Sigmoid colon (tissue), 6 donors: ENCODE measurements at regions not wholly inside any gene's neighbourhood (a gene's known extent, or its start where the extent isn't known, plus 50 kb on each side); places are given as distances from the start of the nearest gene placed in this dataset.
"Not testable (repeated sequence)": the region's sequence is repeated elsewhere in the genome, so short reads cannot be mapped to it uniquely, and the experiment has no call there.

Experiments used
- DNase-seq: peaks from one replicate; pipeline ENCODE4 v3.0.0-alpha.2; 2019
- H3K27ac ChIP-seq, 4 donors: fragments of 200-600 bp; sonication (generic); one replicate each; pipeline ENCODE4 v1.5.1; 2016 to 2019; ENCODE audit warnings: mild to moderate bottlenecking in 1 of 4
- H3K27me3 ChIP-seq, 3 donors: fragments of 200-600 bp; sonication (generic); one replicate each; pipeline ENCODE4 v1.5.1; 2019; ENCODE audit warnings: mild to moderate bottlenecking in 1 of 3
- H3K36me3 ChIP-seq, 4 donors: fragments of 200-600 bp; sonication (generic); one replicate each; pipeline ENCODE4 v1.5.1; 2016 to 2019
- H3K4me1 ChIP-seq, 4 donors: fragments of 200-600 bp; sonication (generic); one replicate each; pipeline ENCODE4 v1.5.1; 2017 to 2019
- H3K4me3 ChIP-seq, 4 donors: fragments of 200-600 bp; sonication (generic); one replicate each; pipeline ENCODE4 v1.5.1; 2017 to 2019; ENCODE audit warnings: mild to moderate bottlenecking in 2 of 4, moderate library complexity in 1 of 4
- H3K9me3 ChIP-seq, 4 donors: fragments of 200-600 bp in 3 of 4; sonication (generic) in 3 of 4; one replicate each; pipeline versions ENCODE4 v1.5.1 to v1.6.1; 2013 to 2019
- EP300 ChIP-seq, 4 donors: sonication (generic); formaldehyde crosslinking; IDR thresholded peaks; one replicate each; pipeline ENCODE4 v1.6.1; 2017; ENCODE audit warnings: antibody characterized with exemption in 4 of 4
- POLR2A ChIP-seq, 2 donors: fragments of 450-650 bp; IDR thresholded peaks; one replicate each; pipeline ENCODE4 v1.6.1; 2016; ENCODE audit warnings: antibody characterized with exemption in 2 of 2, mild to moderate bottlenecking in 2 of 2, moderate library complexity in 2 of 2
- POLR2AphosphoS5 ChIP-seq, 4 donors: sonication (generic); formaldehyde crosslinking; IDR thresholded peaks; one replicate each; pipeline ENCODE4 v1.6.1; 2017; ENCODE audit warnings: antibody characterized with exemption in 4 of 4
- WGBS, 2 donors: extraction: QIAGEN DNeasy Blood & Tissue Kit; methylation state at CpG; one replicate each; pipeline ENCODE4 v1.1.7; 2013; 5-methylcytosine and 5-hydroxymethylcytosine counted together
- intact Hi-C: fragments of 100-400 bp; cut with DNase I; formaldehyde crosslinking; loops from one replicate; pipeline ENCODE4 v1.15.1; 2023
- TF ChIP-seq, protein P1 (sequence below), 4 experiments: fragments of 450-650 bp in 3 of 4; fragments of 200-600 bp in 1 of 4; IDR thresholded peaks; one replicate each; pipeline ENCODE4 v1.5.1; 2016 to 2019; ENCODE audit warnings: antibody characterized with exemption in 4 of 4, mild to moderate bottlenecking in 3 of 4, moderate library complexity in 2 of 4
- donor health status: healthy with polysubstance abuse.
- donor health status: healthy.

DNA sequence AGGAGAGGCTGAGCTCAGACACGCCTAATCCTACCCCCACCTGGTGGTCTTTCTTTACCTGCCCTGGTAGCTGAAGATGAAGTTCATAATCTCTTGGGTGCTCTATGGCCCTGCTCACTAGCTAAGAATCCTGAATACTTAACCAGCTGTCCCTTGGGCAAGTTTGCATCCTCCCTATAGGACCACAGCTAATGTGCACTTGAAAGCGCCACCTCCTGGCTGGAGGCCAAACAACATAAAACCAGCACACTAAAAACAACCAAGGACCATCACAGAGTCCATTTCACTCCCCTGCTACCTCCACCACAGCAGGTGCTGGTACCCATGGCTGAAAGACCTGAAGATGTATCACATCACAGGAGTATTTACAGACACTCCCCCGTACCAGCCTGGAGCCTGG, 155.5 kb upstream of the SLC24A3 start:
- Histone ChIP-seq H3K27me3 (no peaks in the 10 kb centered on the region), H3K36me3 (no peaks in the 10 kb centered on the region), H3K9me3 (peaks cover 0 to 24% (median 3%) of the 10 kb centered on the region in 4 donors), H3K4me3 (no peak overlapping the region), H3K27ac (no peak overlapping the region), H3K4me1 (no peaks in the 10 kb centered on the region)
- TF ChIP-seq EP300 (IDR thresholded peaks at IDR 0.05): no peak
- no peak for TF ChIP-seq POLR2AphosphoS5 (IDR thresholded peaks at IDR 0.05)
- DNase-seq: no peak
- 92 to 94% methylated on average over 3 of the region's 3 CpGs for WGBS, 2 donors
- intact Hi-C loops: no loop called here

DNA sequence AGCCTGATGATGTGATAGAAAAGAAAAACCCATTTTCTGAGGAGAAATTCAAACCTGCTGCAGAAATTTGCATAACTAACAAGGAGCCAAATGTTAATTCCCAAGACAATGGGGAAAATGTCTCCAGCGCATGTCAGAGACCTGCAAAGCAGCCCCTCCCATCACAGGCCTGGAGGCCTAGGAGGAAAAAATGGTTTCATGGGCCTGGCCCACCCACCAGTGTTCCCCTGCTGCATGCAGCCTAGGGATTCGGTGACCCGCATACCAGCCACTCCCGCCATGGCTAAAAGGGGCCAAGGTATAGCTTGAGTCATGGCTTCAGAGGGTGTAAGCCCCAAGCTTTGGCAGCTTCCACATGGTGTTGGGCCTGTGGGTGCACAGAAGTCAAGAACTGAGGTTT, 147.7 kb upstream of the SLC24A3 start:
- H3K4me1 ChIP-seq, H3K4me3 ChIP-seq, H3K27ac ChIP-seq, DNase-seq, intact Hi-C loops, H3K36me3 ChIP-seq, H3K27me3 ChIP-seq: not testable (repeated sequence)
- peaks cover 0 to 12% (median 3%) of the 10 kb centered on the region in 4 donors for H3K9me3 ChIP-seq
- WGBS, 2 donors: 96 to 97% methylated on average over 4 of the region's 4 CpGs

DNA sequence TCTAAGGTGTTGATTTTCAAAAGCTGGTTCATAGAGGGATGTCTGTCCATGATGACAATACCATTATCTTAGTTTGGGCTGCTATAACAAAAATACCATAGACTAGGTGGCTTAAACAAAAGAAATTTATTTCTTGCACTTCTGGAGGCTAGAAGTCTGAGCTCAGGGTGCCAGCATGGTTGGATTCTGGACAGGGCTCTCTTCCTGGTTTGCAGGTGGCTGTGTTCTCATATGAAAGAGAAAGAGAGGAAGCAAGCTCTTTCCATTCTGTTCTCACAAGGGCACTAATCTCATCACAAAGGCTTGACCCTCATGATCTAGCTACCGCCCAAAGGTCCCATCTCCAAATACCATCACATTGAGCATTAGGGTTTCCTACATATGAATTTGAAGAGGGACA, 144.5 kb upstream of the SLC24A3 start:
- Histone ChIP-seq H3K27me3 (no peaks in the 10 kb centered on the region), H3K36me3 (no peaks in the 10 kb centered on the region), H3K9me3 (no peaks in the 10 kb centered on the region), H3K27ac (no peak overlapping the region), H3K4me1 (no peaks in the 10 kb centered on the region), H3K4me3 (no peak overlapping the region)
- intact Hi-C loops: no loop called here
- WGBS, 2 donors: 43 to 94% methylated on average over 1 of the region's 1 CpG
- DNase-seq: no peak
- TF ChIP-seq POLR2A (IDR thresholded peaks at IDR 0.05): no peak
- TF ChIP-seq, protein P1, sequence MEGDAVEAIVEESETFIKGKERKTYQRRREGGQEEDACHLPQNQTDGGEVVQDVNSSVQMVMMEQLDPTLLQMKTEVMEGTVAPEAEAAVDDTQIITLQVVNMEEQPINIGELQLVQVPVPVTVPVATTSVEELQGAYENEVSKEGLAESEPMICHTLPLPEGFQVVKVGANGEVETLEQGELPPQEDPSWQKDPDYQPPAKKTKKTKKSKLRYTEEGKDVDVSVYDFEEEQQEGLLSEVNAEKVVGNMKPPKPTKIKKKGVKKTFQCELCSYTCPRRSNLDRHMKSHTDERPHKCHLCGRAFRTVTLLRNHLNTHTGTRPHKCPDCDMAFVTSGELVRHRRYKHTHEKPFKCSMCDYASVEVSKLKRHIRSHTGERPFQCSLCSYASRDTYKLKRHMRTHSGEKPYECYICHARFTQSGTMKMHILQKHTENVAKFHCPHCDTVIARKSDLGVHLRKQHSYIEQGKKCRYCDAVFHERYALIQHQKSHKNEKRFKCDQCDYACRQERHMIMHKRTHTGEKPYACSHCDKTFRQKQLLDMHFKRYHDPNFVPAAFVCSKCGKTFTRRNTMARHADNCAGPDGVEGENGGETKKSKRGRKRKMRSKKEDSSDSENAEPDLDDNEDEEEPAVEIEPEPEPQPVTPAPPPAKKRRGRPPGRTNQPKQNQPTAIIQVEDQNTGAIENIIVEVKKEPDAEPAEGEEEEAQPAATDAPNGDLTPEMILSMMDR (IDR thresholded peaks at IDR 0.05): no peak
- no peak for TF ChIP-seq EP300 (IDR thresholded peaks at IDR 0.05)
- TF ChIP-seq POLR2AphosphoS5 (IDR thresholded peaks at IDR 0.05): no peak

DNA sequence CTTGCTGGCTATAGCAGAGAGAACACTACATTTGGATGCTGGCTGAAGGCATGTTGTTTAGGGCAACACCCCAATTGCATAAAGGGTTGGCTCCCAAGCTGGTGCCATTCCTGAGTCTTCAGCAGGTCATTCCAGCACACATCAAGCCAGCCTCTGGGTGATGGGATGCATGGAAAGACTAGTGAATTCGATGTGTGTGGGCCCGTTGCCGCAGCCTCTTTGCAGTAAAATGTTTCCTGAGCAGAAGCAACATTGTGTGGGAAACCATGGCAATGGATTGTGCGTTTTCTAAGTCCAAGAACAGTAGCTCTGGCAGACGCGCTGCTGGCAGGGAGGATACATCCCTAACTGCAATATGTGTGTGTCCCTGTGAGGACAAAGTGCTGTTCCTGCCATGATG, 142.4 kb upstream of the SLC24A3 start:
- no peak for DNase-seq
- H3K36me3 ChIP-seq: no peaks in the 10 kb centered on the region
- no peak overlapping the region for H3K27ac ChIP-seq
- intact Hi-C loops: no loop called here
- WGBS, 2 donors: 93 to 95% methylated on average over 6 of the region's 6 CpGs
- no peak overlapping the region for H3K4me3 ChIP-seq
- H3K4me1 ChIP-seq: no peaks in the 10 kb centered on the region
- H3K27me3 ChIP-seq: no peaks in the 10 kb centered on the region
- no peaks in the 10 kb centered on the region for H3K9me3 ChIP-seq
- TF ChIP-seq POLR2AphosphoS5 (IDR thresholded peaks at IDR 0.05) (no peak), EP300 (IDR thresholded peaks at IDR 0.05) (no peak), POLR2A (IDR thresholded peaks at IDR 0.05) (no peak)
- TF ChIP-seq, protein P1 (IDR thresholded peaks at IDR 0.05): no peak

DNA sequence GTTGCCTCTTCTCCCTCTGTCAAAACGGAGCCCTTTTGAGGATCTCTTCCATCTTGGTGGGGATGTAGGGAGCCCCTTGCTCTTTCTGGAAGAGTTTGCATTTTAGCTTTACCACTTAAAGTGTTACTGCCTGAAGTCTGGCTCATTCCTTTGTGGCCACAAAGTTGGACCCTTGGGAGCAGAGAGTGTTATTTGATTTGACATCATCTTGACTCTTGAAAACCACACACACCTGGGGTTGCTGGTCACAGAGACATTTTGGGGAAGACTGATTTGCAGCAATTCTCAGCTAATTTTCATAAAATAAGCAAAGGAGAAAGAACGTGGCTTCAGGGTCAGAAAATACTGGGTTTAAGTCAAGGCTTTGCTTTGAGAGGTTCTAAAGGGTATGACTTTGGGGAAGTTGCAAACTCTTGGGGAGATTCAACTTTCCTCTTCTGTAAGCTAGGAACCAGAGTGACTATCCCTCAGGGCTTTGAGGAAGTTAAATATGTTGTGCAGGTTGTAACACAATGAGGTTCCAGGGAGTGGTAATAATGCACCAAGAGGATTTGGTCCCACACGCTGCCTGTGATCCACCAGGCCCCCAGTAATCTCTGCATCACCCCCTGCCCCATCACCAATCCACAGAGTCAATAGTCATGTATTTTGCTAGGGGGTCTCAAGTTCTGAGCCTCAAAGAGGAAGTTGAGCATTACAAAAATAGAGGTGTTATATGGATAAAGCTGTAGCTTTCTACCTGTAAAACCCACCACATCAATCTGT, 141.6 kb upstream of the SLC24A3 start:
- no peaks in the 10 kb centered on the region for H3K36me3 ChIP-seq
- no peak overlapping the region for H3K27ac ChIP-seq
- no peak for DNase-seq
- TF ChIP-seq EP300 (IDR thresholded peaks at IDR 0.05) (no peak), POLR2AphosphoS5 (IDR thresholded peaks at IDR 0.05) (no peak), POLR2A (IDR thresholded peaks at IDR 0.05) (no peak)
- TF ChIP-seq, protein P1 (IDR thresholded peaks at IDR 0.05): no peak
- H3K4me1 ChIP-seq: no peaks in the 10 kb centered on the region
- H3K9me3 ChIP-seq: no peaks in the 10 kb centered on the region
- WGBS, 2 donors: 70 to 83% methylated on average over 3 of the region's 3 CpGs
- intact Hi-C loops: no loop called here
- H3K4me3 ChIP-seq: no peak overlapping the region
- no peaks in the 10 kb centered on the region for H3K27me3 ChIP-seq

DNA sequence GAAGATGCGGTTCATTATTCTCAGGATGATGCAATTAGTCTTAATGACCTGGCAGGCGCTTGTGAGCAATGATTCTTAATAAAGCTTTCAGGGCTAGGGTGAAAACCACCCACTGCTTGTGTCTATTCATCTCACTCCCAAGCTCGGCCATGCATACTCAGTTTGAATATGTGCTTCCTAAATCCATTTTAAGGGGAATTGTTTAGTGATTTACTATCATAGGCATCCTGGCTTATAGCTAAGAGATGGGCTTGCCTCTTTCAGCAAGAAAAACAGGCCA, 141.1 kb upstream of the SLC24A3 start:
- Histone ChIP-seq H3K9me3 (no peaks in the 10 kb centered on the region), H3K27me3 (no peaks in the 10 kb centered on the region), H3K4me1 (no peaks in the 10 kb centered on the region), H3K36me3 (no peaks in the 10 kb centered on the region), H3K27ac (no peak overlapping the region), H3K4me3 (no peak overlapping the region)
- no peak for TF ChIP-seq POLR2AphosphoS5 (IDR thresholded peaks at IDR 0.05)
- TF ChIP-seq, protein P1 (IDR thresholded peaks at IDR 0.05): no peak
- no peak for TF ChIP-seq EP300 (IDR thresholded peaks at IDR 0.05)
- no peak for TF ChIP-seq POLR2A (IDR thresholded peaks at IDR 0.05)
- DNase-seq: no peak
- intact Hi-C loops: no loop called here
- 77 to 86% methylated on average over 3 of the region's 3 CpGs for WGBS, 2 donors
